HFF-Myc (cell line): ENCODE measurements at regions not wholly inside any gene's neighbourhood (a gene's known extent, or its start where the extent isn't known, plus 50 kb on each side); places are given as distances from the start of the nearest gene placed in this dataset.

ENCODE experiments used
- DNase-seq: peaks from one replicate; pipeline ENCODE4 v3.0.0-alpha.2; 2011; ENCODE audit warnings: low read depth; ENCODE audit errors: extremely low read depth
- H3K4me3 ChIP-seq: replicated peaks from 2 replicates; pipeline ENCODE4 v1.5.1; 2011; ENCODE audit warnings: low read depth, mild to moderate bottlenecking, control low read depth, low read length
- CTCF ChIP-seq: IDR thresholded peaks from 2 replicates; pipeline ENCODE4 v1.5.1; 2012; ENCODE audit warnings: mild to moderate bottlenecking, low read depth, low read length, control low read depth; ENCODE audit errors: missing control alignments

- no peak for DNase-seq
- no peak overlapping the region for H3K4me3 ChIP-seq
- TF ChIP-seq CTCF: no peak
Measured at GRCh38 chr4:19615086-19615689, 636.5 kb upstream of the SLIT2 start.

- no peak for DNase-seq
- H3K4me3 ChIP-seq: no peak overlapping the region
- TF ChIP-seq CTCF: no peak
Measured at GRCh38 chr4:19614171-19614570, 637.5 kb upstream of the SLIT2 start.

GRCh38 chr4:19596342-19596741 is 655.4 kb upstream of the SLIT2 start:
- no peak for DNase-seq
- no peak for TF ChIP-seq CTCF

GRCh38 chr4:19592391-19592790 is 659.3 kb upstream of the SLIT2 start:
- no peak overlapping the region for H3K4me3 ChIP-seq
- no peak for TF ChIP-seq CTCF
- DNase-seq: no peak

More at GRCh38 chr4:19596342-19596741, 655.4 kb upstream of the SLIT2 start:
- H3K4me3 ChIP-seq: no peak overlapping the region

GRCh38 chr4:19583827-19584569 is 667.7 kb upstream of the SLIT2 start:
- no peak overlapping the region for H3K4me3 ChIP-seq
- DNase-seq: no peak
- TF ChIP-seq CTCF: no peak

- no peak for TF ChIP-seq CTCF
- no peak overlapping the region for H3K4me3 ChIP-seq
- DNase-seq: no peak
Measured at GRCh38 chr4:19580095-19580494, 671.6 kb upstream of the SLIT2 start.
